ENCODE measurements at regions not wholly inside any gene's neighbourhood (a gene's known extent, or its start where the extent isn't known, plus 50 kb on each side); places are given as distances from the start of the nearest gene placed in this dataset.

DNA sequence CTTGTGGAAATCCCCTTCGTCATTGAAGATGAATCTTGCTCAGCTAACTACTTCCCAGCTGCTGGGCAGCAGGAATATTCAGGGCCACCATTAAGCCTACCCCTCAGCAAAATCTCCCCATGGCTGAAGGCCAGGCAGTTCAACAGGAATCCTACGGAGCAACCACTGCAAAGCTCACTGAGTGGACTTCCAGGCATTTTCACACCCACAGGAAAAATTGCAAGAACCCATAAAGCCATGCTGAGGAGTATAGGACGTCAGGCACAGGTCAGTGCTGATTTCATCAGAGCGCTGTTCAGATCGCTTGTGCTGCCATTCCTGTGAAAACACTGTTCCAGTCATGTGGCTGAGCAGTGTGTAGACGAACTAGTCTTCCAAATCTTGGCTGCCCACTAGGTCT lies 134.8 kb upstream of the TACR1 start:
- no peak for ATAC-seq
- no peak overlapping the region for H3K4me3 Mint-ChIP-seq

GRCh38 chr2:75333646-75334045 lies 134.3 kb upstream of the TACR1 start:
- no peaks in the 10 kb centered on the region for H4K20me1 ChIP-seq (replicated peaks; ENCODE audit: insufficient read depth)
- no peak for ATAC-seq
- H3F3A ChIP-seq (replicated peaks; ENCODE audit: low read depth) = no peaks in the 10 kb centered on the region
- Mint-ChIP-seq H3K4me3 (no peak overlapping the region), H3K4me1 (peaks cover 15% of the 10 kb centered on the region), H3K27ac (no peak overlapping the region), H3K27me3 (ENCODE audit: insufficient read depth, low read depth, poor library complexity) (no peaks in the 10 kb centered on the region), H3K9me3 (0 out of 3 replicates have a peak, but pooled peaks cover 4% of the 10 kb centered on the region), H3K36me3 (ENCODE audit: low read depth) (no peaks in the 10 kb centered on the region)
- H3K4me3 ChIP-seq = no peak overlapping the region
- H3K27ac ChIP-seq (ENCODE audit: low read depth) = no peak overlapping the region
- H2AFZ ChIP-seq = no peak overlapping the region
- H3K9me2 ChIP-seq (ENCODE audit: insufficient read depth) = no peaks in the 10 kb centered on the region
- no peak overlapping the region for H3K4me2 ChIP-seq
- no peaks in the 10 kb centered on the region for H3K79me2 ChIP-seq (replicated peaks; ENCODE audit: insufficient read depth)
- H3K27me3 ChIP-seq (ENCODE audit: insufficient read depth) = no peaks in the 10 kb centered on the region
- H3K4me1 ChIP-seq (ENCODE audit: insufficient read depth) = peaks cover 18% of the 10 kb centered on the region
- no peaks in the 10 kb centered on the region for H3K36me3 ChIP-seq (ENCODE audit: insufficient read depth)
- no peak for DNase-seq (ENCODE audit: low spot score)
- TF ChIP-seq EZH2phosphoT487 (IDR thresholded peaks at IDR 0.05; ENCODE audit: unreplicated experiment) (no peak), ZNF331 (CRISPR knock-in tag; IDR thresholded peaks at IDR 0.05; ENCODE audit: low read depth) (no peak), EZH2 (IDR thresholded peaks at IDR 0.05; ENCODE audit: low read depth, unreplicated experiment) (no peak), NANOG (IDR thresholded peaks at IDR 0.05; ENCODE audit: borderline replicate concordance) (no peak), ETS1 (IDR thresholded peaks at IDR 0.05) (no peak)

More for the DNA sequence above, 134.8 kb upstream of the TACR1 start:
- Histone ChIP-seq H3F3A (replicated peaks; ENCODE audit: low read depth) (no peaks in the 10 kb centered on the region), H3K4me1 (ENCODE audit: insufficient read depth) (peaks cover 22% of the 10 kb centered on the region), H3K9me2 (ENCODE audit: insufficient read depth) (no peaks in the 10 kb centered on the region), H4K20me1 (replicated peaks; ENCODE audit: insufficient read depth) (no peaks in the 10 kb centered on the region), H2AFZ (0 out of 2 replicates have a peak overlapping the region, but pooled peaks have one; percentile 38), H3K36me3 (ENCODE audit: insufficient read depth) (no peaks in the 10 kb centered on the region), H3K4me3 (no peak overlapping the region), H3K27ac (ENCODE audit: low read depth) (no peak overlapping the region), H3K4me2 (no peak overlapping the region), H3K79me2 (replicated peaks; ENCODE audit: insufficient read depth) (no peaks in the 10 kb centered on the region), H3K27me3 (ENCODE audit: insufficient read depth) (no peaks in the 10 kb centered on the region)
- H3K4me1 Mint-ChIP-seq = peaks cover 18% of the 10 kb centered on the region
- H3K27ac Mint-ChIP-seq = no peak overlapping the region
- H3K9me3 Mint-ChIP-seq = 0 out of 3 replicates have a peak, but pooled peaks cover 4% of the 10 kb centered on the region
- peaks cover 2% of the 10 kb centered on the region for H3K27me3 Mint-ChIP-seq (ENCODE audit: insufficient read depth, low read depth, poor library complexity)
- no peak for DNase-seq (ENCODE audit: low spot score)
- H3K36me3 Mint-ChIP-seq (ENCODE audit: low read depth) = no peaks in the 10 kb centered on the region
- TF ChIP-seq NANOG (IDR thresholded peaks at IDR 0.05; ENCODE audit: borderline replicate concordance) = no peak
- no peak for TF ChIP-seq STAT1 (IDR thresholded peaks at IDR 0.05; ENCODE audit: unreplicated experiment)
- TF ChIP-seq JUNB (IDR thresholded peaks at IDR 0.05; ENCODE audit: unreplicated experiment) = no peak
- no peak for TF ChIP-seq CREB1 (CRISPR knock-in tag; IDR thresholded peaks at IDR 0.05; ENCODE audit: low read depth)
- TF ChIP-seq CTCF (conservative IDR thresholded peaks at IDR 0.05; ENCODE audit: low read depth in 2 of 2) = no peak
- no peak for TF ChIP-seq ETS1 (IDR thresholded peaks at IDR 0.05)
- TF ChIP-seq EZH2phosphoT487 (IDR thresholded peaks at IDR 0.05; ENCODE audit: unreplicated experiment) = no peak

Measured in GM23338 (cell line).